ENCODE measurements at regions not wholly inside any gene's neighbourhood (a gene's known extent, or its start where the extent isn't known, plus 50 kb on each side); places are given as distances from the start of the nearest gene placed in this dataset.

- no peak for DNase-seq
- intact Hi-C loops (cut with DNase I), result no loop called here
- Histone ChIP-seq H3K9me3 (no peaks in the 10 kb centered on the region), H3K27me3 (no peaks in the 10 kb centered on the region), H3K4me3 (no peak overlapping the region), H3K4me1 (peaks cover 0 to 17% (median 5%) of the 10 kb centered on the region in 4 donors), H3K36me3 (no peaks in the 10 kb centered on the region), H3K27ac (no peak overlapping the region)
- 29 to 65% methylated on average over 2 of the region's 2 CpGs for WGBS, 2 donors
- TF ChIP-seq CTCF (IDR thresholded peaks at IDR 0.05), result no peak
- TF ChIP-seq EP300 (IDR thresholded peaks at IDR 0.05), result no peak
- TF ChIP-seq POLR2A (IDR thresholded peaks at IDR 0.05), result no peak
- no peak for TF ChIP-seq POLR2AphosphoS5 (IDR thresholded peaks at IDR 0.05)
Observed at GRCh38 chr6:134830940-134831339, 119.0 kb downstream of the ALDH8A1 start.

GRCh38 chr6:134830194-134830593 is 119.7 kb downstream of the ALDH8A1 start:
- H3K4me1 ChIP-seq, result peaks cover 0 to 11% (median 3%) of the 10 kb centered on the region in 4 donors
- H3K4me3 ChIP-seq, result no peak overlapping the region
- no peaks in the 10 kb centered on the region for H3K9me3 ChIP-seq
- H3K27me3 ChIP-seq, result no peaks in the 10 kb centered on the region
- no peaks in the 10 kb centered on the region for H3K36me3 ChIP-seq
- no peak for DNase-seq
- 86 to 93% methylated on average over 4 of the region's 4 CpGs for WGBS, 2 donors
- intact Hi-C loops (cut with DNase I), result no loop called here
- no peak overlapping the region for H3K27ac ChIP-seq
- TF ChIP-seq POLR2AphosphoS5 (IDR thresholded peaks at IDR 0.05) (no peak), CTCF (IDR thresholded peaks at IDR 0.05) (no peak), POLR2A (IDR thresholded peaks at IDR 0.05) (no peak), EP300 (IDR thresholded peaks at IDR 0.05) (no peak)

GRCh38 chr6:134828641-134829040 is 121.3 kb downstream of the ALDH8A1 start:
- no peak overlapping the region for H3K4me3 ChIP-seq
- intact Hi-C loops (cut with DNase I), result no loop called here
- H3K27ac ChIP-seq, result no peak overlapping the region
- 92 to 95% methylated on average over 5 of the region's 5 CpGs for WGBS, 2 donors
- H3K9me3 ChIP-seq, result no peaks in the 10 kb centered on the region
- no peak for DNase-seq
- H3K36me3 ChIP-seq, result no peaks in the 10 kb centered on the region
- TF ChIP-seq POLR2AphosphoS5 (IDR thresholded peaks at IDR 0.05) (no peak), EP300 (IDR thresholded peaks at IDR 0.05) (no peak), POLR2A (IDR thresholded peaks at IDR 0.05) (no peak), CTCF (IDR thresholded peaks at IDR 0.05) (no peak)
- H3K4me1 ChIP-seq, result peaks cover 0 to 11% (median 3%) of the 10 kb centered on the region in 4 donors
- no peaks in the 10 kb centered on the region for H3K27me3 ChIP-seq

GRCh38 chr6:134826889-134827737 is 122.8 kb downstream of the ALDH8A1 start:
- H3K27ac ChIP-seq, result peak overlapping the region in 1 of 4 donors; percentile 25
- no peak overlapping the region for H3K4me3 ChIP-seq
- DNase-seq, result peak; percentile 89
- intact Hi-C loops (cut with DNase I), result no loop called here
- H3K9me3 ChIP-seq, result no peaks in the 10 kb centered on the region
- H3K4me1 ChIP-seq, result peaks cover 0 to 19% (median 7%) of the 10 kb centered on the region in 4 donors
- WGBS, 2 donors, result 92 to 96% methylated on average over 3 of the region's 3 CpGs
- no peaks in the 10 kb centered on the region for H3K36me3 ChIP-seq
- TF ChIP-seq EP300 (IDR thresholded peaks at IDR 0.05) (peak in 2 of 4 donors; percentile 12 to 35), POLR2AphosphoS5 (IDR thresholded peaks at IDR 0.05) (peak; percentile 57 to 86 (median 69)), CTCF (IDR thresholded peaks at IDR 0.05) (peak in 1 of 4 experiments; percentile 7), POLR2A (IDR thresholded peaks at IDR 0.05) (no peak)
- no peaks in the 10 kb centered on the region for H3K27me3 ChIP-seq
